ENCODE measurements at regions not wholly inside any gene's neighbourhood (a gene's known extent, or its start where the extent isn't known, plus 50 kb on each side); places are given as distances from the start of the nearest gene placed in this dataset.
"Not testable (repeated sequence)": the region's sequence is repeated elsewhere in the genome, so short reads cannot be mapped to it uniquely, and the experiment has no call there.

DNA sequence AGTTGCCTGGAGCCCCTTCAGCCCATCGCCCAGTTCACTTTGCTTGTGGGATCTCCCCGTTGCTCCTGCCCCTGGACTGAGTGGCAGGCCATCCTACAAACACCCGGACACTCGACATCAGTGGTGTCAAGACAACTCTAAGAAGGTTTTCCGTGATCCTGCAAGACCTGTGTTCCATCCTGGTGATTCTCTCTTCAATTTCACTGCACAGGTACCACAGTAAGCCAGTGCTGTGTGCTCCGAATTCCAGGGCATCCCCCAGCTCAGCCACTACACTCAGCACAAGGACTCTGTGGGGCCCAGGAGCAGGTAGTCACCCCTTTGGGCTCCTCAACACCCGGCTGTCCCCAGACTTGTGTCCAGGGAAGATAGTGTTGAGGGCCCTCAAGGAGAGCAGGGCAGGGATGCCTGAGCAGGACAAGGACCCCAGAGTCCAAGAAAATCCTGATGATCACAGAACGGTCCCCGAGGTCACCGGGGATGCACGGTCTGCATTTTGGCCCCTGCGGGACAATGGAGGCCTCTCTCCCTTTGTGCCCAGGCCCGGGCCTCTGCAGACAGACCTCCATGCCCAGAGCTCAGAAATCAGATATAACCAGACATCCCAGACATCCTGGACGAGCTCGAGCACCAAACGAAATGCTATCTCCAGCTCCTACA, 146.9 kb upstream of the C1QTNF3 start:
- not testable (repeated sequence) for DNase-seq

DNA sequence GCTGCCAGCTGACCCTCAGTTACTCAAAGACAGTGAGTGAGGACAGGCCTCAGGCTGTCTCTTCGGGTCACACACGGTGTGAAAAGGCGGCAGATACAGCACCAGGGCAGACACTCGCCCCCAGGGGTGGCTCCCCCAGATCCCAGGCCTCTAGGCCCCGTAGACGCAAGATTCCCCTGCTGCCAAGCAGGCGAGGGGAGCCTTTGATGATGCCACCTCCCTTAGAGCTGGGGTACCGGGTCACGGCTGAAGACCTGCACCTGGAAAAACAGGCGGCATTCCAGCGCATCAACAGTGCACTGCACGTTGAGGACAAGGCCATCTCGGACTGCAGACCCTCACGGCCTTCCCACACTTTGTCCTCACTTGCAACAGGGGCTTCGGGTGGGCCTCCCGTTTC, 147.5 kb upstream of the C1QTNF3 start:
- not testable (repeated sequence) for DNase-seq

- not testable (repeated sequence) for DNase-seq
Observed at GRCh38 chr5:34191279-34191744, 148.3 kb upstream of the C1QTNF3 start.

DNA sequence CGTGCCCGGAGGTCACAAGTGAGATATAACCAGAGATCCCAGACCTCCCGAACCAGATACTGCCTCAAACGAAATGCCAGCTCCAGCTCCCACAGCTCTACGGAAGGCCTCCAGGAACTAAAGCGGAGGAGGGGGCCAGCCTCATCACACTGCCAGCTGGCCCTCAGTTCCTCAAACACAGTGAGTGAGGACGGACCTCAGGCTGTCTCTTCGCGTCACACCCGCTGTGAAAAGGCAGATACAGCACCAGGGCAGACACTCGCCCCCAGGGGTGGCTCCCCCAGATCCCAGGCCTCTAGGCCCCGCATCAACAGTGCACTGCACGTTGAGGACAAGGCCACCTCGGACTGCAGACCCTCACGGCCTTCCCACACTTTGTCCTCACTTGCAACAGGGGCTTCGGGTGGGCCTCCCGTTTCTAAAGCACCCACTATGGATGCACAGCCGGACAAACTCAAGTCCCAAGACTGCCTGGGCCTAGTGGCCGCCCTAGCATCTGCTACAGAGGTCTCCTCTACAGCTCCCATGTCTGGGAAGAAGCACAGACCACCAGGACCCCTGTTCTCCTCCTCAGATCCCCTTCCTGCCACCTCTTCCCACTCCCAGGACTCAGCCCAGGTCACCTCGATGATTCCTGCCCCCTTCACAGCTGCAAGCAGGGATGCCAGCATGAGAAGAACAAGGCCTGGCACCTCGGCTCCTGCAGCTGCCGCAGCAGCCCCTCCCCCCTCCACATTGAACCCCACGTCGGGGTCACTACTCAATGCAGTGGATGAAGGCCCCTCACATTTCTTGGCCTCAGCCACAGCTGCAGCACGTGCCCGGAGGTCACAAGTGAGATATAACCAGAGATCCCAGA, 149.3 kb upstream of the C1QTNF3 start:
- DNase-seq, result not testable (repeated sequence)

GRCh38 chr5:34192923-34193262, 149.9 kb upstream of the C1QTNF3 start:
- DNase-seq, result not testable (repeated sequence)

DNA sequence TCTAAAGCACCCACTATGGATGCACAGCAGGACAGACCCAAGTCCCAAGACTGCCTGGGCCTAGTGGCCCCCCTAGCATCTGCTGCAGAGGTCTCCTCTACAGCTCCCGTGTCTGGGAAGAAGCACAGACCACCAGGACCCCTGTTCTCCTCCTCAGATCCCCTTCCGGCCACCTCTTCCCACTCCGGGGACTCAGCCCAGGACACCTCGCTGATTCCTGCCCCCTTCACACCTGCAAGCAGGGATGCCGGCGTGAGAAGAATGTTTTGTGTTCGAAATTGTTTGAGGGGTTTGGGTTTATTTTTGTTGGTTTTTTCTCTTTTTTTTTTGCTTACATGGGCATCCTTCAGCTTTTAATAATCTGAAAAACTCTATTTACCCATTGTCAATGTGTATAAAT, 150.3 kb upstream of the C1QTNF3 start:
- not testable (repeated sequence) for DNase-seq

- DNase-seq, result not testable (repeated sequence)
Observed at GRCh38 chr5:34193804-34194203, 150.8 kb upstream of the C1QTNF3 start.

DNA sequence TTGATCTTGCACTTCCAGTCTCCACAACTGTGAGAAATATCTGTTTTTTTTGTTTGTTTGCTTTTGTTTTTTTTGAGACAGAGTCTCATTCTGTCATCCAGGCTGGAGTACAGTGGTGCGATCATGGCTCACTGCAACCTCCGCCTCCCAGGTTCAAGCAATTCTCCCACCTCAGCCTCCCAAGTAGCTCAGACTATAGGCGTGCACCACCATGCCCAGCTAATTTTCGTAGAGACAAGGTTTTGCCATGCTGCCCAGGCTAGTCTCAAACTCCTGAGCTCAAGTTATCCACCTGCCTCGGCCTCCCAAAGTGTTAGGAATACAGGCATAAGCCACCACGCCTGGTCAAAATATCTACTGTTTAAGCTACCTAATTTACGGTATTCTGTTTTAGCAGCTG, 153.1 kb upstream of the C1QTNF3 start:
- not testable (repeated sequence) for DNase-seq

DNA sequence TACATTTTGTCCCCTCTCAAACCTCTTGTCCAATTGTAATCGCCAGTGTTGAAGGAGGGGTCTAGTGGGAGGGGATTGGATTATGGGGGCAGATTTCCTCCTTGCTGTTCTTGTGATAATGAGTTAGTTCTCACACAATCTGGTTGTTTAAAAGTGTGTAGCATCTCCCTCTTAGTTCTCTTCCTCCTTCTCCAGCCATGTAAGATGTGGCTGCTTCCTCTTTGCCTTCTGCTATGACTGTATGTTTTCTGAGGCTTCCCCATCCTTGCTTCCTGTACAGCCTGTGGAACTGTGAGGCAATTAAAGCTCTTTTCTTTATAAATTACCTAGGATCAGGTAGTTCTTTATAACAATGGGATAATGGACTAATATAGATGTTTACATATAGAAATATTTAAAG, 162.3 kb upstream of the C1QTNF3 start:
- DNase-seq, result not testable (repeated sequence)

DNA sequence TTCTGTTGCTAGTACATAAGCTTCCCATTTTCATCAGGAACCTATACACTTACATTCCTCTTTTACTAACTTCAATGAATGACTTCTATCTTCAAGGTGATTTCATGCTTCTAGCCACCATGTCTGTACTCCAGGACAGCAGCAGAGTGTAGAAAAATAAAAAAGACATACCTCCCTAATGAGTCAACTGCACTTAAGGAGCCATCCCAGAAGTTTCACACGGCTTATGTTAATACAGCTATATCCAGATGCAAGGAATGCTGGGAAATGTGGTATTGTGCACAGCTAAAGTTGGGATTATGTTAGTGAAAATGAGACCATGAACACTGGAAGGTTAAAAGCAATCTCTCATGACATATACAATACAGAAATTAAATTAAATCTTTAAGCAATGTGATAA, 174.4 kb upstream of the C1QTNF3 start:
- not testable (repeated sequence) for DNase-seq

GRCh38 chr5:34221329-34222073, 178.5 kb upstream of the C1QTNF3 start:
- not testable (repeated sequence) for DNase-seq

DNA sequence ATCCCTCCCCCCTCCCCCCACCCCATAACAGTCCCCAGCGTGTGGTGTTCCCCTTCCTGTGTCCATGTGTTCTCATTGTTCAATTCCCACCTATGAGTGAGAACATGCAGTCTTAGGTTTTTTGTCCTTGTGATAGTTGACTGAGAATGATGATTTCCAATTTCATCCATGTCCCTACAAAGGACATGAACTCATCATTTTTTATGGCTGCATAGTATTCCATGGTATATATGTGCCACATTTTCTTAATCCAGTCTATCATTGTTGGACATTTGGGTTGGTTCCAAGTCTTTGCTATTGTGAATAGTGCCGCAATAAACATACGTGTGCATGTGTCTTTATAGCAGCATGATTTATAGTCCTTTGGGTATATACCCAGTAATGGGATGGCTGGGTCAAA, 180.1 kb upstream of the C1QTNF3 start:
- not testable (repeated sequence) for DNase-seq

DNA sequence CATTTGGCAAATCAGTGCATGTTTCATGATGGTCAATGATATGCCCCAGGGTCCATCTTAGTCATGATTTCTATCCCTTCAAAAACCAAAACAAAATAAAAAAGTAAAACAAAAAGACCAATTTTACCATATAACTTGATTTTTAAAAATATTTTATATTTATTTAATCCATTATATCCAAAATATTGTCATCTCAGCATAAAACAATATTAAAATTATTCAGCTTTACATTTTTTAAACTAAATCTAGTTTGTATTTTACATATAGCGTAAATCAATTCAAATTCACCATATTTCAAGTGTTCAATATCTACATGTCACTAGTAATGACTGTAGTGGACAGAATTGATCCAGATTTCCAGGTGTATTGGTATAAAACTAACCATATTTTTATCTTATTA, 187.4 kb upstream of the C1QTNF3 start:
- DNase-seq, result not testable (repeated sequence)

GRCh38 chr5:34243802-34244201, 200.8 kb upstream of the C1QTNF3 start:
- DNase-seq, result not testable (repeated sequence)

DNA sequence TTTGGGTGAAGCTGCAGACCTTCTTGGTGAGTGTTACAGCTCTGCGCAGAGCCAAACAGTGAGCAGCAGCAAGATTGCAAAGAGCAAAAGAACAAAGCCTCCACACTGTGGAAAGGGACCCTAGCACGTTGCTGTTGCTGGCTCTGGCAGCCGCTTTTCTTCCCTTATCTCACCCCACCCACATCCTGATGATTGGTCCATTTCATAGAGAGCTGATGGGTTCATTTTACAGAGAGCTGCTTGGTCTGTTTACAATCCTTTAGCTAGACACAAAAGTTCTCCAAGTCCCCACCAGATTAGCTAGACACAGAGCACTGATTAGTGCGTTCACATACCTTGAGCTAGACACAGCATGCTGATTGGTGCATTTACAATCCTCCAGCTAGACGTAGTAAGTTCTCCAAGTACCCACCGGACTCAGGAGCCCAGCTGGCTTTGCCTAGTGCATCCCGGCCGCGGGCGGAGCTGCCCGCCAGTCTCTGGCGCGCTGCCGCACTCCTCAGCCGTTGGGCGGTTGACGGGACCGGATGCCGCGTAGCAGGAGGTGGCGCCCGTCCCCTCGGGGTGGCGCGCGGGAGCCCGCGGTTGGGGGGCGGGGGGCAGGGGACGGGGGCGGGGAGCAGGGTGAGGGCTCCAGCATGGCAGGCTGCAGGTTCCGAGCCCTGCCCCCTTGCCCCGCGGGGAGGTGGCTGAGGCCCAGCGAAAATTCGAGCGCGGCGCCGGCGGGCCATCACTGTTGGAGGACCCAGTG, 201.4 kb upstream of the C1QTNF3 start:
- peak; percentile 84 for DNase-seq

- peak; percentile 64 for DNase-seq
Observed at GRCh38 chr5:34245032-34245394, 202.0 kb upstream of the C1QTNF3 start.

GRCh38 chr5:34245813-34246212, 202.8 kb upstream of the C1QTNF3 start:
- DNase-seq, result peak; percentile 17

GRCh38 chr5:34258598-34258997, 215.6 kb upstream of the C1QTNF3 start:
- not testable (repeated sequence) for DNase-seq

- not testable (repeated sequence) for DNase-seq
Observed at GRCh38 chr5:34261020-34261419, 218.0 kb upstream of the C1QTNF3 start.

DNA sequence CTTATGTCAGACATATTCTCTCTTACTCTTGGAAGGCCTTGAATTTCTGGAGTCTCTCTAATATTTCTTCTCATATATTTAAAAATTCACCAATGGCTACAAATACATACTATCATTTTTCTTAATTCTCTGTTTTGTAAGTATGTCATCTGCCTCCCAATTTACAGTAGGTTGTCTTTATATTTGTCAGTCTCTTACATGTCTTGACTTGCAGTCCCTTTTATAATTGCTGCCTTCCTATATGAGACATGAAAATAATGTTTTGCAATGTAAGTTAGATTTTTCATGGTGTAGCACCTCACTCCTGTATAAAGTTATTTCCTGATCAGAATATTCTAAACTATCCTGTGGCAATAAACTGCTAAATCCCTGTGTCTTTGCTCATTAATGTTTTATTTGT, 223.1 kb upstream of the C1QTNF3 start:
- DNase-seq, result not testable (repeated sequence)

- DNase-seq, result not testable (repeated sequence)
Observed at GRCh38 chr5:34296759-34297158, 253.7 kb upstream of the C1QTNF3 start.

DNA sequence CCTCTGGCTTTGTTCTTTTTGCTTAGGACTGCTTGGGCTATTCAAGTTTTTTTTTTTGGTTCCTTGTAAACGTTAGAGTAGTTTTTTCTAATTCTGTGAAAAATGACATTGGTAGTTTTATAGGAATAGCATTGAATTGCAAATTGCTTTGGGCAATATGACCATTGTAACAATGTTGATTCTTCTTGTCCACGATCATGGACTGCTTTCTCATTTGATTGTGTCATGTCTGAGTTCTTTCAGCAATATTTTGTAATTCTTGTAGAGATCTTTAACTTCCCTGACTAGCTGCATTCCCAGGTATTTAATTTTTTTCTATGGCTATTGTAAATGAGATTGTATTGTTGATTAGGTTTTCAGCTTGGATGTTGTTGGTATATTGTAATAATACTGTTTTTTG, 286.2 kb upstream of the C1QTNF3 start:
- DNase-seq, result not testable (repeated sequence)
